Activated naive CD4-positive, alpha-beta T cell treated with anti-CD3 and anti-CD28 coated beads, Interleukin-2, amount 50 U/mL, for 72 hours (primary cell): ENCODE measurements at regions not wholly inside any gene's neighbourhood (a gene's known extent, or its start where the extent isn't known, plus 50 kb on each side); places are given as distances from the start of the nearest gene placed in this dataset.
A peak's percentile ranks its signal among the peaks of the same experiment; 100 is the strongest.
"Not testable (repeated sequence)": the region's sequence is repeated elsewhere in the genome, so short reads cannot be mapped to it uniquely, and the experiment has no call there.

Experiments
- ATAC-seq, 2 donors: fragments of 150-1000 bp; cut with Tn5 transposase; 2 replicates each; pipeline ENCODE4 v1.10.0; 2021; ENCODE audit warnings: mild to moderate bottlenecking in 2 of 2, moderate library complexity in 2 of 2
- DNase-seq, 2 donors: peaks; one replicate each; pipeline ENCODE4 v3.0.0; 2021 to 2022; ENCODE audit warnings: low spot score in 2 of 2
- H3K27ac Mint-ChIP-seq, 2 donors: one replicate each; pipeline ENCODE4 v1.8.0; 2022; ENCODE audit warnings: mild to moderate bottlenecking in 2 of 2, mixed read lengths in 2 of 2
- H3K36me3 Mint-ChIP-seq, 2 donors: one replicate each; pipeline ENCODE4 v1.8.0; 2022; ENCODE audit warnings: mixed read lengths in 2 of 2
- H3K9me3 Mint-ChIP-seq, 2 donors: one replicate each; pipeline ENCODE4 v1.8.0; 2022; ENCODE audit warnings: mixed read lengths in 2 of 2

DNA sequence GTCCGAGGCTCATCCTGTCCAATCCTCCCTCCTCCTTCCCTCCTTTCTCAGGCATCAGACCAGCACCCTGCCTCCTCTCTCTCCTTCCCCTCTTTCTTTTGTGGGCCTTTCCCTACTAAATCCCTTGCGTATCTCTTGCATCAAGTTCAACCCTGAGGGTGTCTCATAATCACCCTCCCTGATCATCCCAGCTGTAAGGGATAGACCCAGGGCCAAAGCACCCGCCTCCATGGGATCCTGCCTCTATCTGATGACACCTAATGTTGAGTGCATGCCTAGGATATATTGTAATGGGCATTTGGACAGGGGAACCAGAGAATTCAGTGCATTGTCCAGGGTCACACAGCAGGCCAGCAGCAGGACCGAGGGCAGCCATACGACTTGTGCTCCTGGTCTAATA lies 84.9 kb downstream of the PHETA1 start:
- DNase-seq: no peak
- no peak for ATAC-seq
- H3K36me3 Mint-ChIP-seq: peaks cover 12 to 15% of the 10 kb centered on the region in 2 donors
- H3K9me3 Mint-ChIP-seq: peaks cover 13 to 19% of the 10 kb centered on the region in 2 donors
- H3K27ac Mint-ChIP-seq: no peak overlapping the region

GRCh38 chr12:111283521-111283920 lies 85.4 kb downstream of the PHETA1 start:
- DNase-seq: no peak
- Mint-ChIP-seq H3K27ac (no peak overlapping the region), H3K9me3 (peaks cover 13 to 21% of the 10 kb centered on the region in 2 donors), H3K36me3 (peaks cover 12 to 15% of the 10 kb centered on the region in 2 donors)
- ATAC-seq: no peak

GRCh38 chr12:111277570-111277969 lies 91.3 kb downstream of the PHETA1 start:
- Mint-ChIP-seq H3K9me3 (peaks cover 13 to 21% of the 10 kb centered on the region in 2 donors), H3K27ac (no peak overlapping the region), H3K36me3 (peaks cover 12 to 15% of the 10 kb centered on the region in 2 donors)
- DNase-seq: no peak
- no peak for ATAC-seq

DNA sequence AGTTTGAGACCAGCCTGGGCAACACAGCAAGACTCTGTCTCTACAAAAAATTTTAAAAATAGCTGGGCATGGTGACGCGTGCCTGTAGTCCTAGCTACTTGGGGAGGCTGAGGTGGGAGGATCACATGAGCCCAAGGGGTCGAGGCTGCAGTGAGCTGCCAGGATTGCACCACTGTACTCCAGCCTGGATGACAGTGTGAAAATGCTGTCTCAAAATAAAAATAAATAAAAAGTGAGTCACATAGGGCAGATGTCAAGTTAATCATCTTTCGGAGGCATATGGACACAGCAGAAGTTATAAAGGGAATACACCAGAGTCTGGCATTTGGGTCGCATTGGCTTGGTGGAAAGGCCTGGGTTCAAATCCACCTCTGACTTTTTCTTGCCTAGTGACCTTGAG lies 92.7 kb downstream of the PHETA1 start:
- peaks cover 7 to 14% of the 10 kb centered on the region in 2 donors for H3K9me3 Mint-ChIP-seq
- H3K27ac Mint-ChIP-seq: no peak overlapping the region
- ATAC-seq (no peak), DNase-seq (no peak)
- peaks cover 7 to 8% of the 10 kb centered on the region in 2 donors for H3K36me3 Mint-ChIP-seq

GRCh38 chr12:111275308-111275707 lies 93.6 kb downstream of the PHETA1 start:
- Mint-ChIP-seq H3K9me3 (peaks cover 0 to 6% of the 10 kb centered on the region in 2 donors), H3K36me3 (peaks cover 0 to under 1% of the 10 kb centered on the region in 2 donors), H3K27ac (no peak overlapping the region)
- DNase-seq (no peak), ATAC-seq (no peak)

DNA sequence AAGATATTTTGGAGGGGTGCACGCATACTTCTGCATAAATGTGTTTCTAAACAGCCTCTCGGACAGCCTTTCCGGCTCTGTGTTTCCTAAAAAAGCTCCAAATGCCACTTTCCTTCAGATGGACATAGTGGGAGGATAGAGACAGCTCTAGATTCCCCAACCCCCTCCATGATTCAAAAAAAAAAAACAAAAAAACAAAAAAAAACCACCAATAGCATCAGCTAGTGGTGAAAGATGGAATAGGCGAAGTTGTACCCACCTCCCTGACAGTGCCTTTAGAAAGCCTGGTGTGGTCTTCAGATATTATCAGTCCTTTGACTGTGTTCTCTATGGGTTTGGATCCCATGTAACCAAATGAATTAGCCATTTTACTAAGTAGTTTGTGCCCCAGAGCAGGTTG lies 94.1 kb downstream of the PHETA1 start:
- peaks cover 0 to 6% of the 10 kb centered on the region in 2 donors for H3K9me3 Mint-ChIP-seq
- no peaks in the 10 kb centered on the region for H3K36me3 Mint-ChIP-seq
- ATAC-seq (no peak), DNase-seq (no peak)
- no peak overlapping the region for H3K27ac Mint-ChIP-seq

GRCh38 chr12:111271674-111272418 lies 97.0 kb downstream of the PHETA1 start:
- Mint-ChIP-seq H3K27ac (no peak overlapping the region), H3K36me3 (no peaks in the 10 kb centered on the region), H3K9me3 (no peaks in the 10 kb centered on the region)
- no peak for DNase-seq
- no peak for ATAC-seq

DNA sequence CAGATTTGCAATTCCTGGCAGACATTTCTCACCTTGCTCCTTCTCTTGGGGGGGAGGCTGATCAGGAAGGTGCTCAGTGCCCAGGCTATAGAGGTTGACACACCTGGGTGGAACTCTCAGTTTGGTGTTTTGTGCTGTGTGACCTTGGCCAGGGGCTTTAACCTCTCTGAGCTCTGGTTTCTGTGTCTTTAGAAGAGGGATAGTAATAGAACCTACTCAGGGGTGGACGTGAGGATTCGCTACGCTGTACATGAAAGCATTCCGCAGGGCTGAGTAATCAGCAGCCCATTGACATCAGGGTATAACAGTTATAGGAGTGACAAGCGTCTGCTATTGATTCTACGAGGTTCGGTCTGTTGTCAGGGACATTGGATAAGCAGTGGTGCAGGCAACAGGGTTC lies 98.1 kb downstream of the PHETA1 start:
- DNase-seq (no peak), ATAC-seq (no peak)
- H3K9me3 Mint-ChIP-seq: no peaks in the 10 kb centered on the region
- H3K36me3 Mint-ChIP-seq: no peaks in the 10 kb centered on the region
- H3K27ac Mint-ChIP-seq: no peak overlapping the region

- no peaks in the 10 kb centered on the region for H3K36me3 Mint-ChIP-seq
- ATAC-seq (no peak), DNase-seq (no peak)
- no peaks in the 10 kb centered on the region for H3K9me3 Mint-ChIP-seq
- no peak overlapping the region for H3K27ac Mint-ChIP-seq
Observed at GRCh38 chr12:111270239-111270638, 98.7 kb downstream of the PHETA1 start.

GRCh38 chr12:111269718-111270117 lies 99.2 kb downstream of the PHETA1 start:
- DNase-seq: no peak
- Mint-ChIP-seq H3K9me3 (no peaks in the 10 kb centered on the region), H3K27ac (no peak overlapping the region), H3K36me3 (no peaks in the 10 kb centered on the region)
- ATAC-seq: no peak

GRCh38 chr12:111268738-111269572 lies 99.9 kb downstream of the PHETA1 start:
- DNase-seq (peak in 1 of 2 donors; percentile 44), ATAC-seq (no peak)
- no peaks in the 10 kb centered on the region for H3K9me3 Mint-ChIP-seq
- H3K27ac Mint-ChIP-seq: no peak overlapping the region
- H3K36me3 Mint-ChIP-seq: no peaks in the 10 kb centered on the region

DNA sequence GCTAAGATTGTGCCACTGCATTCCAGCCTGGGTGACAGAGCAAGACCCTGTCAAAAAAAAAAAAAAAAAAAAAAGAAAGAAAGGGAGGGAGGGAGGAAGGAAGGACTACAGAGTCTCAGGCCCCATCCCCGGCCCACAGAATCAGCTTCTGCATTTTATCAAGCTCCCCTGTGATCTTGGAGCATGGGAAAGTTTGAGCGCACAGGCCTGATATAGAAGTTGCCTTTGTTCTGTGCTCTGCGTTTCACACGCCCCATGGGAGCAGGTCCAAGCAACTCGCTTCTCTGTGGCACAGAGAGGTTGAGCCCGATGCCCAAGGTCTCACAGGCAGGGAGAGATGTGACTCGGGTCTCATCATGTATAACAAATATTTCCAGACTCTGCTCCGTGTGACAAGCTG lies 101.8 kb downstream of the PHETA1 start:
- H3K36me3 Mint-ChIP-seq: no peaks in the 10 kb centered on the region
- ATAC-seq (no peak), DNase-seq (no peak)
- H3K27ac Mint-ChIP-seq: no peak overlapping the region
- H3K9me3 Mint-ChIP-seq: no peaks in the 10 kb centered on the region

DNA sequence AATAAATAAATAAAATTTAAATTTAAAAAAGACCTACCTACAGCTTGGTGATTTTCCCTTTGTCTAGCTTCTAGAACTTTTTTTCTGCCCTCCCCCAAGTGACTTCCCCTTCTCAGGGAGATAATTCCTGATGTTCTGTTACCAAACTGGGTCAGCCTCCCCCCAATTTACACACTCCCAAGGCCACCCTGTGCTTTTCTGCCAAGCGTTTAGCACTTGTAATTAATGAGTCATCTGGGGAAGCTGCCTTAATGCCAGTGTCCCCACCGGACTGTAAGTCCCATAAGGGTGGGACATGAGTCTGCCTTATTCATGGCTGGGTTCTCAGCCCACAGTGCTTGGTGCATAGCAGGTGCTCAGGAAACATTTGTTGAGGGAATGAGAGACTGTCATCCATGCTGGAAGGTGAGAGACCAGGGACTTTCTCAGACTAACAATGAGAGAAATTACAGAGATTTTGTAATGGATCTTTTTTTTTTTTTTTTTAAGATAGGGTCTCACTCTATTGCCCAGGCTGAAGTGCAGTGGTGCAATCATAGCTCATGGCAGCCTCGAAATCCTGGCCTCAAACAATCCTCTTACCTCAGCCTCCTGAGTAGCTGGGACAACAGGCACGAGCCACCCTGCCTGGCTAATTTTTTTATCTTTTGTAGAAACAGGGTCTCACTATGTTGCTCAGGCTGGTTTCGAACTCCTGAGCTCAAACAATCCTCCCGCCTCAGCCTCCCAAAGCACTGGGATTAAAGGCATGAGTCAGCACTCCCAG lies 106.8 kb downstream of the PHETA1 start:
- ATAC-seq (no peak), DNase-seq (no peak)
- no peaks in the 10 kb centered on the region for H3K9me3 Mint-ChIP-seq
- no peaks in the 10 kb centered on the region for H3K36me3 Mint-ChIP-seq
- no peak overlapping the region for H3K27ac Mint-ChIP-seq

GRCh38 chr12:111260732-111261131 lies 108.2 kb downstream of the PHETA1 start:
- ATAC-seq (no peak), DNase-seq (no peak)
- H3K36me3 Mint-ChIP-seq: no peaks in the 10 kb centered on the region
- no peaks in the 10 kb centered on the region for H3K9me3 Mint-ChIP-seq
- no peak overlapping the region for H3K27ac Mint-ChIP-seq

DNA sequence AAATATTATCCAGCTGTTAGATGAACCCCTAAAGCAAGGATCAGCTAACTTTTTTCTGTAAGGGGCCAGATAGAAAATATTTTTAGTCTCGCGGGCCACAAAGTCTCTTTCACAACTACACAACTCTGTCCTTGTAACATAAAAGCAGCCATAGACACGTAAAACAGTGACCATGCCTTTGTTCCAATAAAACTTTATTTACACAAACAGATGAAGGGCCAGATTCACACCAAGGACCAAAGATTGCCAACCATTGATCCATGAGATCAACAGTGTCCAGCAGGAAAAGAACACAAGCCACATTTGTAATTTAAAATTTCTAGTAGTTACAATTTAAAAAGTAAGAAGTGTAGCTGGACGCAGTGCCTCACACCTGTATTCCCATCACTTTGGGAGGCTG lies 109.7 kb downstream of the PHETA1 start:
- no peak for DNase-seq
- H3K36me3 Mint-ChIP-seq: no peaks in the 10 kb centered on the region
- no peak for ATAC-seq
- H3K9me3 Mint-ChIP-seq: no peaks in the 10 kb centered on the region
- H3K27ac Mint-ChIP-seq: no peak overlapping the region

DNA sequence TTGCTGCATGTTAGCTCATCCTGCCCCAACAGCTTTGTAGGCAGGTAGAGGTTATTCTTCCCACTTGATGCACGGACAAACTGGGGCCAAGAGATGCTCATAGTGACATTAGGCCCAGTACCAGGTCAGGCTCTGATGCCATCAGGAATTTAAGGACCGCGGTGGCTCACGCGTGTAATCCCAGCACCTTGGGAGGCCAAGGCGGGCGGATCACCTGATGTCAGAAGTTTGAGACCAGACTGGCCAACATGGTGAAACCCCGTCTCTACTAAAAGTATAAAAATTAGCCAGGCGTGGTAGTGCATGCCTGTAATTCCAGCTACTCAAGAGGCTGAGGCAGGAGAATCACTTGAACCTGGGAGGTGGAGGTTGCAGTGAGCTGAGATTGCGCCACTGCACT lies 110.8 kb downstream of the PHETA1 start:
- not testable (repeated sequence) for ATAC-seq, DNase-seq, H3K27ac Mint-ChIP-seq, H3K9me3 Mint-ChIP-seq, H3K36me3 Mint-ChIP-seq

DNA sequence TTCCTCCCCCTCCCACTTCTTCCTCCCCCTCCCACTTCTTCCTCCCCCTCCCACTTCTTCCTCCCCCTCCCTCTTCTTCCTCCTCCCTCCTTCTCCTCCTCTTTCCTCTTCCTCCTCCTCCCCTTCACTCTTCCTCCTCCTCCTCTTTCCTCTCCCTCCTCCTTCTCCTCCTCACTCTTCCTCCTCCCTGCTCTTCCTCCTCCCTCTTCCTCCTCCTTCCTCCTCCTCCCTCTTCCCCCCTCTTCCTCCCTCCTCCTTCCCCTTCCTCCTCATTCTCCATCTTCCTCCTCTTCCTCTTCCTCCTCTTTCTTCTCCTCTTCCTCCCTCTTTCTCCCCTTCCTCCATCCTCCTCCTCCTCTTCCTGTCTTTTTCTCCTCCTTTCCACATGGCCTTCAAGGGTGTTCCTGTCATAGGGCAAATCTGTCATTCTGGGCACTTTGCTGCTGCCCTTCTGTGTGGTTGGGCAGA lies 111.4 kb downstream of the PHETA1 start:
- ATAC-seq: no peak
- Mint-ChIP-seq H3K27ac (no peak overlapping the region), H3K36me3 (no peaks in the 10 kb centered on the region), H3K9me3 (no peaks in the 10 kb centered on the region)
- no peak for DNase-seq
